BJ (cell line): ENCODE measurements at regions not wholly inside any gene's neighbourhood (a gene's known extent, or its start where the extent isn't known, plus 50 kb on each side); places are given as distances from the start of the nearest gene placed in this dataset.
A peak's percentile ranks its signal among the peaks of the same experiment; 100 is the strongest.

ENCODE experiments used
- CTCF ChIA-PET: fragments of 350-600 bp; formaldehyde crosslinking; extraction: SDS; loops from one replicate; lab custom pipeline; 2021; ENCODE audit warnings: antibody characterized with exemption, inconsistent platforms; lab: Yijun Ruan, JAX
- POLR2A ChIA-PET: fragments of 300-600 bp; sonication (Branson Sonifier 250); formaldehyde crosslinking; extraction: SDS; loops from one replicate; lab custom pipeline; 2021; ENCODE audit warnings: antibody characterized with exemption; lab: Charles Lee
- DNase-seq: peaks from one replicate; pipeline ENCODE4 v3.0.0-alpha.2; 2011; ENCODE audit warnings: low read depth
- H3K27me3 ChIP-seq: 2 replicates; pipeline ENCODE4 v1.6.0; 2011; ENCODE audit warnings: low read length; ENCODE audit not compliant: control insufficient read depth, insufficient read depth
- H3K36me3 ChIP-seq: 2 replicates; pipeline ENCODE4 v1.5.1; 2011; ENCODE audit warnings: low read length; ENCODE audit not compliant: control insufficient read depth, insufficient read depth
- H3K4me3 ChIP-seq: 2 replicates; pipeline ENCODE4 v1.5.1; 2011; ENCODE audit warnings: low read depth, mild to moderate bottlenecking, control low read depth, low read length
- TF ChIP-seq, protein P1 (sequence below): IDR thresholded peaks from 2 replicates; pipeline ENCODE4 v1.5.1; 2011; ENCODE audit warnings: low read depth, mild to moderate bottlenecking, control low read depth, inconsistent platforms, low read length, moderate library complexity; ENCODE audit not compliant: insufficient read depth

DNA sequence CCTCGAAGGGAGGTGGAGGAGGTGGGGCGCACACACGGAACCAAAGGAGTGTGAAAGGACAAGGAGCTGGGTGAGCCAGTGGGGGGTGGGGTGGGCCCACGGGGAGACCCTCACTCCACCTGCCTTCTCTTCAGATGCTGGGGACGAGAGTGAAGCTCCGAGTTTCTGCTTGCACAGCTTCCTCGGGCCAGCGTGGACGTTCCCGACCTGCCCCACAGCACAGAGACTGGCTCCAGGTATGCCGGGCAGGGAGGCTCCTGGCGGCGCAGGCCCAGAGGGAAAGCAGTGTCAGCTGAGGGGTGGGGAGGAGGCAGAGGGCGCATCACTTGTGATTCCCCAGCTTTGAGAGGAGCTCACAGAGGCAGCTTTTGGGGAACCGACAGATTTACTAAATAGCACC is 98.5 kb upstream of the RPS6KA2 start:
- no peaks in the 10 kb centered on the region for H3K36me3 ChIP-seq
- ChIA-PET CTCF (interaction anchor here (1.2 kb wide), 1 partner anchor 10 kb away, joined by 4 read pairs; no protein-coding TSS in a partner anchor), POLR2A (no interaction called here)
- H3K4me3 ChIP-seq = no peak overlapping the region
- DNase-seq = no peak
- H3K27me3 ChIP-seq = no peaks in the 10 kb centered on the region
- TF ChIP-seq, protein P1, sequence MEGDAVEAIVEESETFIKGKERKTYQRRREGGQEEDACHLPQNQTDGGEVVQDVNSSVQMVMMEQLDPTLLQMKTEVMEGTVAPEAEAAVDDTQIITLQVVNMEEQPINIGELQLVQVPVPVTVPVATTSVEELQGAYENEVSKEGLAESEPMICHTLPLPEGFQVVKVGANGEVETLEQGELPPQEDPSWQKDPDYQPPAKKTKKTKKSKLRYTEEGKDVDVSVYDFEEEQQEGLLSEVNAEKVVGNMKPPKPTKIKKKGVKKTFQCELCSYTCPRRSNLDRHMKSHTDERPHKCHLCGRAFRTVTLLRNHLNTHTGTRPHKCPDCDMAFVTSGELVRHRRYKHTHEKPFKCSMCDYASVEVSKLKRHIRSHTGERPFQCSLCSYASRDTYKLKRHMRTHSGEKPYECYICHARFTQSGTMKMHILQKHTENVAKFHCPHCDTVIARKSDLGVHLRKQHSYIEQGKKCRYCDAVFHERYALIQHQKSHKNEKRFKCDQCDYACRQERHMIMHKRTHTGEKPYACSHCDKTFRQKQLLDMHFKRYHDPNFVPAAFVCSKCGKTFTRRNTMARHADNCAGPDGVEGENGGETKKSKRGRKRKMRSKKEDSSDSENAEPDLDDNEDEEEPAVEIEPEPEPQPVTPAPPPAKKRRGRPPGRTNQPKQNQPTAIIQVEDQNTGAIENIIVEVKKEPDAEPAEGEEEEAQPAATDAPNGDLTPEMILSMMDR = no peak

DNA sequence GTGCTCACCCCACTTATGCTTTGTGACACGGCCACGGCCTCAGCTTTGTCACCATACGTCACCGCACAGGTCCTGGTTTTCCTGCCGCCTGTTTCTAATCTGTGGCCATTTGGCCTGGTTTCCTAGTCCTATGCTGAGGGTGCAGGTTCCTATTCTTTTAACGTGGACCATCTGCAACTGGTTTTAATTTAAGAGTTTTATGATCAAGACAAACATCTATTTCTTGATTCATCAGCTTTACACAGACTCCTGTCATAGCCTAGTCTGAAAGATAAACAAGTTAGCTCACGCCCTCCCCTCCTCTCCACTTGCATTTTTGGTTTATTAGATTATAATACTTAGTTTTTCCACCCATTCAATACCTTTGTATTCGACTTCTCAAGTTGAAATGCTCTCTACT is 97.5 kb upstream of the RPS6KA2 start:
- Histone ChIP-seq H3K4me3 (no peak overlapping the region), H3K27me3 (no peaks in the 10 kb centered on the region), H3K36me3 (no peaks in the 10 kb centered on the region)
- ChIA-PET POLR2A (interaction anchor here (0.7 kb wide), 1 partner anchor 8 kb away, joined by 6 read pairs; no protein-coding TSS in a partner anchor), CTCF (interaction anchor here (1.2 kb wide), 1 partner anchor 11 kb away, joined by 4 read pairs; no protein-coding TSS in a partner anchor)
- TF ChIP-seq, protein P1 = no peak
- peak; percentile 16 for DNase-seq

DNA sequence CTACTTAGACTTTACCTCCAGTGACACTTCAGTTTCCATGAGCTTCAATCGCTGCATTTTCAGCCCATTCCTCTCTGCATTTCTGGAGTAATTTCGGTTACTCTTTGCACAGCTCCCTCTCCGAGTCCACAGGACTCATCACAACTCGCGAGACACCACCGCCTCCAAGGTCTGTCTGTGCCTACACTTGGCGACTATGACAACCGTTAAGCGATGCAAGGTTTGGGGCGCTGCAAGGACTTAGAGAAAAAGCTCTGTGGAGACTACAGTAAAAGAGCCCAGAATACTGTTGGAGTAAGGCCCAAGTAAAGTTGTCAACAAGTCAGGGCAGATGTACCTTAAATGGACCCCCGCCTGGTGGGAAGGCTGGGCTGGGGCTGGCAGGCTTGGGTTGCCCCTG is 95.7 kb upstream of the RPS6KA2 start:
- H3K27me3 ChIP-seq = no peaks in the 10 kb centered on the region
- ChIA-PET CTCF (no interaction called here), POLR2A (no interaction called here)
- no peak overlapping the region for H3K4me3 ChIP-seq
- DNase-seq = no peak
- TF ChIP-seq, protein P1 = no peak
- no peaks in the 10 kb centered on the region for H3K36me3 ChIP-seq

DNA sequence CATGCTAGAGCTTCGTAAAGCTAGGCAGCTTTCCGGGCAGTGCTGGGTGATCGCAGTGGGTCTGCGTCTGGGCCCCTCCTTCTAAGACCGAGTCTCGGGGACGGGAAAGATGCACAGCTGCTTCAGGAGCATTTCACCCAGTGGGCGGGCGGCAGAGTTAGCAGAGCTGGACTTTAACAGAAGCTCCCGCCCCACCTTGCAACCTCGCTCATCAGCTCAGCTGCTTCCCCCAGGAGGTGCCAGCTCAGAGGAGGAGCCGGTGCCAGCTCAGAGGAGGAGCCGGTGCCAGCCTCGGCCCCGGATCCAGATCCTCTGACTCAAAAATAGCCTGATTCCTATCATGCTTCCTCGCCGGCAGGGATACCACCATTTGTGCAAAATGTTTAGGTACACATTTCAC is 94.5 kb upstream of the RPS6KA2 start:
- CTCF ChIA-PET = no interaction called here
- no peak for DNase-seq
- H3K36me3 ChIP-seq = no peaks in the 10 kb centered on the region
- H3K27me3 ChIP-seq = no peaks in the 10 kb centered on the region
- TF ChIP-seq, protein P1 = no peak
- POLR2A ChIA-PET = no interaction called here
- H3K4me3 ChIP-seq = no peak overlapping the region

DNA sequence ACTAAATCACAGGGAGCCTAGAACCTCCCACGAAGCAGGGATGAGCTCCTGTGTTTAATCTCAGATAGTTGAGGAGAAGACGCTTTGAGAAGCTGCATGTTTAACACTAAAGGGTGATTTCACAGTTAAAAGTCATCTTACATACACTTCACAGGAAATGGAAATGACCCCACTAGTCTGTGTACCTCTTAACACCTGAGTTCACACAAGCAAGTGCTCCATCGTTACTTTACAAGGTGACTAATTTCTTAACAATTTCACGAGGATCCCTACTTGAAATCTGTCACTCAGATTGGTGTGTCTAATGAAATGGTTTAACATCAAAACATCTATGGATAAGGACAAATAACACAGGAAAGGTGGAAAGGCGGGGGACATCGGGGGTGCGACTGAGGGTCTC is 93.8 kb upstream of the RPS6KA2 start:
- POLR2A ChIA-PET = no interaction called here
- TF ChIP-seq, protein P1 = no peak
- CTCF ChIA-PET = no interaction called here
- H3K27me3 ChIP-seq = no peaks in the 10 kb centered on the region
- no peaks in the 10 kb centered on the region for H3K36me3 ChIP-seq
- no peak for DNase-seq
- H3K4me3 ChIP-seq = no peak overlapping the region
